OCI-LY7 (cell line): ENCODE measurements at regions not wholly inside any gene's neighbourhood (a gene's known extent, or its start where the extent isn't known, plus 50 kb on each side); places are given as distances from the start of the nearest gene placed in this dataset.

Source experiments
- EZH2phosphoT487 ChIP-seq: fragments of 200-600 bp; sonication (generic); IDR thresholded peaks from 2 replicates; pipeline ENCODE4 v1.6.1; 2018; ENCODE audit warnings: low read depth, borderline replicate concordance, mild to moderate bottlenecking, mixed run types, antibody characterized with exemption, low read length, moderate library complexity, mixed read lengths
- TF ChIP-seq, protein P1 (sequence below): fragments of 200-600 bp; sonication (generic); conservative IDR thresholded peaks from 2 replicates; pipeline ENCODE4 v1.5.1; 2014; ENCODE audit warnings: mild to moderate bottlenecking, antibody characterized with exemption, low read length, moderate library complexity, mixed read lengths

DNA sequence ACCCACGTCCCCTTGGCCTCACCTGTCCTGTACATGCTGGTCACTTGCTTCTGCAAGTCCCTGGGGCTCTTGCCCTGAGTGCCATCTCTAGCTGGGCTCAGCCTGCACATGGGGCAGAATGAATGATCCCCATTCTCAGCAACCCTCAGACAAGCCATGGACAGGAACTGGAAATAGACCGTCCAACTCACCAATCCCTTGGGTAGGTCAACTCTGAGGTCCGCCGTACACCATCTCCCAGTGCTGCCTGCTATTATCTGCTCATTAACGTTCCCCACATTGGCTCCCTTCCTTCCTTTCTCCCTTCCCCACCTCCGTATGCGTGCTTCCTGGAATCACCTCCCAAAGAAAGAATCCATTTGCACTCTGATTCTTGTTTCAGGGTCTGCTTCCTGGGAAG, 335.0 kb downstream of the SFMBT2 start:
- TF ChIP-seq, protein P1, sequence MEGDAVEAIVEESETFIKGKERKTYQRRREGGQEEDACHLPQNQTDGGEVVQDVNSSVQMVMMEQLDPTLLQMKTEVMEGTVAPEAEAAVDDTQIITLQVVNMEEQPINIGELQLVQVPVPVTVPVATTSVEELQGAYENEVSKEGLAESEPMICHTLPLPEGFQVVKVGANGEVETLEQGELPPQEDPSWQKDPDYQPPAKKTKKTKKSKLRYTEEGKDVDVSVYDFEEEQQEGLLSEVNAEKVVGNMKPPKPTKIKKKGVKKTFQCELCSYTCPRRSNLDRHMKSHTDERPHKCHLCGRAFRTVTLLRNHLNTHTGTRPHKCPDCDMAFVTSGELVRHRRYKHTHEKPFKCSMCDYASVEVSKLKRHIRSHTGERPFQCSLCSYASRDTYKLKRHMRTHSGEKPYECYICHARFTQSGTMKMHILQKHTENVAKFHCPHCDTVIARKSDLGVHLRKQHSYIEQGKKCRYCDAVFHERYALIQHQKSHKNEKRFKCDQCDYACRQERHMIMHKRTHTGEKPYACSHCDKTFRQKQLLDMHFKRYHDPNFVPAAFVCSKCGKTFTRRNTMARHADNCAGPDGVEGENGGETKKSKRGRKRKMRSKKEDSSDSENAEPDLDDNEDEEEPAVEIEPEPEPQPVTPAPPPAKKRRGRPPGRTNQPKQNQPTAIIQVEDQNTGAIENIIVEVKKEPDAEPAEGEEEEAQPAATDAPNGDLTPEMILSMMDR: no peak
- no peak for TF ChIP-seq EZH2phosphoT487
